ENCODE measurements at regions not wholly inside any gene's neighbourhood (a gene's known extent, or its start where the extent isn't known, plus 50 kb on each side); places are given as distances from the start of the nearest gene placed in this dataset.

GRCh38 chr7:25279705-25280104 lies 51.4 kb upstream of the NPVF start:
- DNase-seq (ENCODE audit: extremely low read depth, low read depth), result no peak

GRCh38 chr7:25280181-25280580 lies 51.9 kb upstream of the NPVF start:
- DNase-seq (ENCODE audit: extremely low read depth, low read depth), result no peak

- DNase-seq (ENCODE audit: extremely low read depth, low read depth), result no peak
Observed at GRCh38 chr7:25282194-25282593, 53.9 kb upstream of the NPVF start.

- DNase-seq (ENCODE audit: extremely low read depth, low read depth), result no peak
Observed at GRCh38 chr7:25286756-25287155, 58.5 kb upstream of the NPVF start.

GRCh38 chr7:25287291-25287690 lies 59.0 kb upstream of the NPVF start:
- DNase-seq (ENCODE audit: extremely low read depth, low read depth), result no peak

DNA sequence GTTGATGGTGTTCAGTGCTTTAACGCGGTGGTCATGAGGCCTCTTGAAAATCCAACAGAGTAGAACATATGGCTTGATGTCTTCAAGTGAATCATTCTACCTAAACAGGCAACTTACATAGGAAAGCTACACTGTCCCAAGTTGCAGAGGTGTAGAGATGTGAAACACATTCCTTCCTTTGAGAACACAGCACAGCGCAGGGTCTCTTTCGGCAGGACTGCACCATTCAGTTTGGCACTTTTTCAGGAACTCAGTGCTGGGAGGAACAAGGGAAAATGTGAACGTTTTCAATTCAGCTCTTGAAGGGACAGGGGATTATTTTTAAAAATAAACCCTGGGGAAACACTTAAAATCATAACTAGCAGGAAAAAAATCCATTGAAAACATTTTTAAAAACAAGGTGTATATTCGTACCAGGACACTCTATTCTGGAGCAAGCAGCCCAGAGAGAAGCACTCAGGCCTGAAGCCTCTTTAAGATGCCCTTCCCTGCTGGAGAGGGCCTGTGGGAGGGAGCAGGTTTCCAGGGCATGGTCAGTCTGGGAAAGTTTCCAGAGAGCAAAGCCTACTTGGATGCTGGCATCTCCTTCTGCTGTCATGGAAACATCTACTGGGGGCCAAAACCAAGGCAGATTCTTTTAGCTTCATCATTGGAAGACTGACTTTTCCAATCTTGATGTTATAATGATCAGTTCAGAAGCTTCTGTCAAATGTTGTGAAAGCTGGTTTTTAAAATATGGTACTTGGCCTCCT lies 60.4 kb upstream of the NPVF start:
- DNase-seq (ENCODE audit: extremely low read depth, low read depth), result no peak

GRCh38 chr7:25289518-25289917 lies 61.2 kb upstream of the NPVF start:
- no peak for DNase-seq (ENCODE audit: extremely low read depth, low read depth)

DNA sequence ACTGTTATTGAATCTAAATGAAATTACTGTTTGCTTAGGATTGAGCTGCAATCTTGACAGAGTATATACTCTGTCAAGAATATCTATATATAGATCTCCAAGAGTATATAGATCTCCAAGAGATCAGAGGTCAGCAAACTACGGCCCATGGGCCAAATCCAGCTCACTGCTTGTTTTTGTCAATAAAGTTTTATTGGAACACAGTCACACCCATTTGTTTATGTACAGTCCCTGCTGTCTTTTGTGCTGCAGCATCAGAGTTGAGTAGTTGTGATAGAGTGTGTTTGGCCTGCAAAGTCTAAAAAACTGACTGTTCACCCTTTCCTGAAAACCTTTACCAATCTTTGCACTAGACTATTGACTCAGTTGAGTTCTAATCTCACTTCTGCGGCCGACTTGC lies 66.3 kb upstream of the NPVF start:
- no peak for DNase-seq (ENCODE audit: extremely low read depth, low read depth)

GRCh38 chr7:25295387-25295786 lies 67.1 kb upstream of the NPVF start:
- no peak for DNase-seq (ENCODE audit: extremely low read depth, low read depth)

- no peak for DNase-seq (ENCODE audit: extremely low read depth, low read depth)
Observed at GRCh38 chr7:25296086-25296485, 67.8 kb upstream of the NPVF start.

DNA sequence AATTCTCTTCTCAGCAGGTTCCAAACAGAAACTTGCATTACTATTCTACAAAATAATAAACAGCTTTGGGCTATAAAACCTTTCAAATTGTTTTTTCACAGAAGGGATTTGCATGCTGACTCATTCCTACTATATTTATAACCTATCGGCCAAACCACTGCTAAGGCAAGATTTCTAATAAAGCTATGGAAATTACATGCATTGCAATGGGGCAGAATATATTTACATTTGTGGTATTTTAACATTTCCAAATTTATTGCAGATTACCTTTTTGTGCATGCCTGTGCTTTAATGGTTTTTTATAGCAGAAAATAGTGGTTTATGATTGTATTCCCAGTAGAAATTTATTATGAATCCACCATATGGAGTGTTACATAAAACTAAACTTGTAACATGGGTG lies 69.0 kb upstream of the NPVF start:
- no peak for DNase-seq (ENCODE audit: extremely low read depth, low read depth)

GRCh38 chr7:25303281-25304181 lies 75.2 kb upstream of the NPVF start:
- no peak for DNase-seq (ENCODE audit: extremely low read depth, low read depth)

DNA sequence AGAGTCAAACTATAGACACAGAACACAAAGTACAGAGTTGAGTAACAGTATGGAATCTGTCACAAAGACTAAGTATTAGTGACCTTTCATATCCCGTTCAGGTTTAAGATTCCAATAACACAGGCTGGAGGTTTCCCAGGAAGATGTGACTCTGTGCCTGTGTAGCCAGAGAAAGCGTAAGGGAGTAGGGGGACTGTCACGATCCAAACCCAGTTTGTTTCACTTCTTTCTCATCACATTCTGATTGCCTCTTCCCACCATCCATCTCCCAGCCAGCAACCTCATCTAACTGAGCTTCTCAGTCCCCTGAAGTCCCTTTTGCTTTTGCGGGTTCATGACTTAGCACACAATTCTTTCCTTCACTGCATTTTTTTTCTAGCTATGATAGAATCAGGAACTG lies 76.4 kb upstream of the NPVF start:
- DNase-seq (ENCODE audit: extremely low read depth, low read depth), result no peak

- DNase-seq (ENCODE audit: extremely low read depth, low read depth), result no peak
Observed at GRCh38 chr7:25305831-25306230, 77.5 kb upstream of the NPVF start.

- DNase-seq (ENCODE audit: extremely low read depth, low read depth), result no peak
Observed at GRCh38 chr7:25307624-25308023, 79.3 kb upstream of the NPVF start.

DNA sequence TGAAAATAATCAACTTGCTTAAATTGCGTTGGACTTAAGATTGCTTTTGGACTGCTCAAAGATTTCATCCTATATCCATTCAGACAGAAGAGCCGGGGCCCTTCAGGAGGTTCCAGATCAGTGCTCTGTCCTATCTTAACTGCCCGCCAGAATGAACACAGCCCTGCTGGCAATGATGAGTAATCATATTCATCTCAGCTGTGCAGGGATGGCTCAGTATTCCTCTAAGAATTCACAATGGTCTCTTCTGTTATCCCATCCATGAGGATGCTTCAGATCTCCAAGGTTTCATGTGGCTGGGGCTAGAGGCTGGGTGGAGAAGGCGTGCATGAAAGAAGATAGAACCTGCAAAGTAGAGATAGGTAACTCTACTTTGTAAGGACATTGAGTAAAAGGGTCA lies 80.0 kb upstream of the NPVF start:
- DNase-seq (ENCODE audit: extremely low read depth, low read depth), result no peak

- no peak for DNase-seq (ENCODE audit: extremely low read depth, low read depth)
Observed at GRCh38 chr7:25308906-25309705, 80.8 kb upstream of the NPVF start.

GRCh38 chr7:25310896-25311295 lies 82.6 kb upstream of the NPVF start:
- no peak for DNase-seq (ENCODE audit: extremely low read depth, low read depth)

DNA sequence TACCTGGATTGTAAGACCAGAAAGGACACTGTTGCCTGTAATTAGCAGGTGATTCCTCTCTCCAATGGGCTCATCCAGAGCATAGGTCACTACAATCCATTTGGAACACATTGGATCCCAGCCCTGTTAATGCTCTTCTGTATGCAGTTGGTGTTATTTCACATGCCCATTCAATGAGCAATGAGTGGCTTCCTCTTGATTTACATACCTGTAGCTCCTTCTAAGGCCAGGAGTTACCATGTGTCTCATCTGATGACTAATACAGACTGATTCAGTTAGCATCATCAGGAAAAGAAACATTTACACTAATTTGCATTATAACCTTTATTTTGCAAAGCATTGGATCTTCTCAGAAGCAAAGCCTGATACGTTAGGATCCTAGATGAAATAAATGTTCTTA lies 83.1 kb upstream of the NPVF start:
- DNase-seq (ENCODE audit: extremely low read depth, low read depth), result no peak

- no peak for DNase-seq (ENCODE audit: extremely low read depth, low read depth)
Observed at GRCh38 chr7:25312968-25313367, 84.7 kb upstream of the NPVF start.

- no peak for DNase-seq (ENCODE audit: extremely low read depth, low read depth)
Observed at GRCh38 chr7:25313526-25313925, 85.2 kb upstream of the NPVF start.
